K562 (cell line): ENCODE measurements at regions not wholly inside any gene's neighbourhood (a gene's known extent, or its start where the extent isn't known, plus 50 kb on each side); places are given as distances from the start of the nearest gene placed in this dataset.

Experiments used
- ATAC-seq: fragments of 200-7000 bp; cut with Tn5 transposase; 3 replicates; pipeline ENCODE4 v1.9.1; 2020; ENCODE audit warnings: moderate library complexity
- BruUV-seq: library from RNA; stranded (reverse); fragments of 400-500 nt; replicated peaks from 2 replicates; lab custom pipeline; 2021; lab: Mats Ljungman, UMichigan
- CTCF ChIA-PET: fragments of 300-600 bp; formaldehyde crosslinking; extraction: SDS; loops from one replicate; lab custom pipeline; 2021; ENCODE audit warnings: low intra/inter-chr PET ratio; lab: Yijun Ruan, JAX
- POLR2A ChIA-PET: fragments of 300-600, 350-650 bp; sonication (Branson Sonifier 250); formaldehyde crosslinking; extraction: SDS; loops from one replicate; lab custom pipeline; 2021; ENCODE audit warnings: antibody characterized with exemption, inconsistent platforms; lab: Yijun Ruan, JAX
- DNase-seq, 4 experiments: peaks; one replicate each; pipeline versions ENCODE4 v3.0.0 to v3.0.0-alpha.2; 2011 to 2018; ENCODE audit warnings: low spot score in 3 of 4, mixed read lengths in 3 of 4; ENCODE audit errors: extremely low read depth in 1 of 4
- FAIRE-seq: peaks from 2 replicates; lab custom pipeline; 2011; peaks lifted over from hg19 to GRCh38; lab: Jason Lieb, UNC
- H2AFZ ChIP-seq: 2 replicates; pipeline ENCODE4 v1.6.0; 2011; ENCODE audit warnings: low read depth, low read length, control low read depth, inconsistent platforms
- H3K27ac ChIP-seq: fragments of 200-600 bp; 3 replicates; pipeline ENCODE4 v1.8.0; 2011; ENCODE audit warnings: low read depth, mild to moderate bottlenecking, control low read depth, inconsistent platforms, low read length, moderate library complexity, mixed read lengths; ENCODE audit errors: extremely low read depth
- H3K27me3 ChIP-seq, 2 experiments: fragments of 300-600 bp in 1 of 2; 2 replicates in 1 of 2; 3 replicates in 1 of 2; pipeline versions ENCODE4 v1.6.0 to v1.8.0; 2011; ENCODE audit warnings: inconsistent platforms in 2 of 2, low read length in 2 of 2, mild to moderate bottlenecking in 1 of 2, mixed read lengths in 1 of 2, moderate library complexity in 1 of 2; ENCODE audit not compliant: control insufficient read depth in 2 of 2, insufficient read depth in 2 of 2
- H3K36me3 ChIP-seq: fragments of 300-600 bp; 3 replicates; pipeline ENCODE4 v1.8.0; 2011; ENCODE audit warnings: mild to moderate bottlenecking, low read length, inconsistent platforms; ENCODE audit not compliant: control insufficient read depth, insufficient read depth
- H3K4me1 ChIP-seq, 2 experiments: fragments of 200-600 bp in 1 of 2; replicated peaks in 1 of 2; 2 replicates in 1 of 2; 3 replicates in 1 of 2; pipeline versions ENCODE4 v1.5.1 to v1.8.0; 2011; ENCODE audit warnings: inconsistent platforms in 2 of 2, low read length in 2 of 2, mild to moderate bottlenecking in 1 of 2, mixed read lengths in 1 of 2, moderate library complexity in 1 of 2; ENCODE audit not compliant: control insufficient read depth in 2 of 2, insufficient read depth in 2 of 2
- H3K4me2 ChIP-seq: 2 replicates; pipeline ENCODE4 v1.6.1; 2011; ENCODE audit warnings: low read length, control low read depth, inconsistent platforms, mixed read lengths; ENCODE audit not compliant: insufficient read depth
- H3K4me3 ChIP-seq: fragments of 200-600 bp; sonication (generic), shearing (Covaris generic); 2 replicates; pipeline ENCODE4 v1.5.1; 2016; ENCODE audit warnings: control low read depth, inconsistent platforms
- H3K79me2 ChIP-seq: fragments of 200-600 bp; 3 replicates; pipeline ENCODE4 v1.8.0; 2011; ENCODE audit warnings: low read length, inconsistent platforms; ENCODE audit not compliant: control insufficient read depth, insufficient read depth
- H3K9ac ChIP-seq, 2 experiments: 2 replicates each; pipeline versions ENCODE4 v1.6.0 to v1.6.1; 2011; ENCODE audit warnings: low read depth in 2 of 2, low read length in 2 of 2, control low read depth in 1 of 2, inconsistent platforms in 1 of 2, mild to moderate bottlenecking in 1 of 2, mixed read lengths in 1 of 2; ENCODE audit not compliant: insufficient read depth in 1 of 2
- H3K9me1 ChIP-seq: one replicate; pipeline ENCODE4 v1.6.0; 2011; ENCODE audit warnings: inconsistent platforms, mild to moderate bottlenecking, low read length, moderate library complexity; ENCODE audit not compliant: control insufficient read depth, insufficient read depth
- H3K9me3 ChIP-seq: replicated peaks from 2 replicates; pipeline ENCODE4 v1.5.1; 2011; ENCODE audit warnings: low read depth, low read length, inconsistent platforms; ENCODE audit not compliant: control insufficient read depth, insufficient read depth
- H4K20me1 ChIP-seq: replicated peaks from 2 replicates; pipeline ENCODE4 v1.6.1; 2011; ENCODE audit warnings: low read length, inconsistent platforms, mixed read lengths; ENCODE audit not compliant: control insufficient read depth, insufficient read depth
- CREM ChIP-seq: IDR thresholded peaks from 2 replicates; pipeline ENCODE4 v1.6.1; 2014; ENCODE audit warnings: antibody characterized with exemption, low read depth
- NFRKB ChIP-seq: fragments of 450-650 bp; IDR thresholded peaks from 2 replicates; pipeline ENCODE4 v1.6.1; 2016; ENCODE audit warnings: low read depth
- SRSF3 ChIP-seq: fragments of 200-400 bp; formaldehyde crosslinking; IDR thresholded peaks from 2 replicates; pipeline ENCODE4 v1.6.1; 2016; ENCODE audit warnings: mild to moderate bottlenecking, low read length, moderate library complexity; ENCODE audit not compliant: insufficient read depth
- U2AF2 ChIP-seq: fragments of 200-400 bp; formaldehyde crosslinking; optimal IDR thresholded peaks from 2 replicates; pipeline ENCODE3; 2017; ENCODE audit warnings: low read depth, mild to moderate bottlenecking, low read length
- ZNF512 ChIP-seq: IDR thresholded peaks from 2 replicates; pipeline ENCODE4 v1.6.1; 2016; ENCODE audit warnings: missing genetic modification characterization, missing compliant biosample characterization
- ZNF75A ChIP-seq: fragments of 450-650 bp; formaldehyde crosslinking; IDR thresholded peaks from 2 replicates; pipeline ENCODE4 v1.4.0; 2020; ENCODE audit warnings: mild to moderate bottlenecking
- WGBS: fragments of 100-300 bp; shearing (Covaris generic); methylation state at CpG from one replicate; pipeline ENCODE4 v1.1.6; 2016; ENCODE audit warnings: low coverage, mixed read lengths; ENCODE audit not compliant: insufficient coverage; ENCODE audit errors: missing lambda C conversion rate; 5-methylcytosine and 5-hydroxymethylcytosine counted together
- in situ Hi-C: fragments of 300-500 bp; cut with MboI; formaldehyde crosslinking; loops from 4 replicates; pipeline ENCODE4 v1.15.0; 2018; ENCODE audit warnings: inconsistent platforms, mixed read lengths
- intact Hi-C: fragments of 100-400 bp; cut with micrococcal nuclease; formaldehyde crosslinking; loops from 2 replicates; pipeline ENCODE4 v1.14.2; 2022

DNA sequence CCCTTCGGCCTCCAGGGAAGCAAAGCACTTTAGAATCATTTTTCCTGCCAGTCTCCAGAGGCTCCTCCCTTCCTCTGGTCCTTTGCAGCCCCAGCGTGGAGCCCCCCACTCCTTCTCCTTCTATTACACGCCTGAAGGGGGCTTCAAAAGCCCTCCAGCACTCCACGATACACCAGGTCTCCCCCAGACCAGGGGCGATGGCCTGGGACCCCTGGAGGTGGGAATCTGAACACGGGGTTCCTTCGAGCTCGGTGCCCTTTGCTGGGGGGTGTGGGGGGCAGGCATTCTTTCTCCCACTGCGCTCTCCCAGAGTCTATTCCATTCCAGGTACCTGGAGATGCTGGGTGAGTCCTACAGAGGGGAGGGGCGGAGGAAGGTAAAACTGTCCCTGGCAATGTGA, 97.6 kb downstream of the HMX1 start:
- ATAC-seq, result no peak
- no peak overlapping the region for H3K4me3 ChIP-seq
- ChIA-PET POLR2A (no interaction called here), CTCF (no interaction called here)
- intact Hi-C loops, result no loop called here
- no peaks in the 10 kb centered on the region for H3K36me3 ChIP-seq
- H4K20me1 ChIP-seq, result peaks cover under 1% of the 10 kb centered on the region; the same call in 1 of the 2 replicates
- in situ Hi-C loops, result no loop called here
- WGBS, result 7% methylated on average over 7 of the region's 10 CpGs
- H3K27ac ChIP-seq, result no peak overlapping the region
- no peak for TF ChIP-seq NFRKB
- no peak for TF ChIP-seq U2AF2
- no peak for TF ChIP-seq ZNF75A (CRISPR knock-in tag)
- TF ChIP-seq ZNF512 (tag), result no peak
- TF ChIP-seq CREM, result no peak
- no peak for TF ChIP-seq SRSF3
- no peak for DNase-seq
- no peaks in the 10 kb centered on the region for H3K9me1 ChIP-seq
- no peaks in the 10 kb centered on the region for H3K4me1 ChIP-seq
- H3K9me3 ChIP-seq, result no peaks in the 10 kb centered on the region
- no peak overlapping the region for H3K4me2 ChIP-seq
- no TSS peak for BruUV-seq
- peaks cover 4 to 37% of the 10 kb centered on the region in 2 experiments; a peak in 3 of 5 replicates for H3K27me3 ChIP-seq
- no peaks in the 10 kb centered on the region for H3K79me2 ChIP-seq
- FAIRE-seq, result no peak
- H2AFZ ChIP-seq, result no peak overlapping the region
- H3K9ac ChIP-seq, result no peak overlapping the region
